Astrocyte (in vitro differentiated cells and primary cell): ENCODE measurements at regions not wholly inside any gene's neighbourhood (a gene's known extent, or its start where the extent isn't known, plus 50 kb on each side); places are given as distances from the start of the nearest gene placed in this dataset.

Experiments used
- DNase-seq: peaks from one replicate; pipeline ENCODE4 v3.0.0-alpha.2; 2010; ENCODE audit warnings: low read depth
- FAIRE-seq: peaks from 2 replicates; lab custom pipeline; 2011; peaks lifted over from hg19 to GRCh38; lab: Jason Lieb, UNC
- H2AFZ ChIP-seq: 2 replicates; pipeline ENCODE4 v1.6.0; 2012; ENCODE audit warnings: low read depth, low read length, inconsistent platforms
- H3K27ac ChIP-seq: 2 replicates; pipeline ENCODE4 v1.5.1; 2011; ENCODE audit warnings: low read depth, low read length, inconsistent platforms
- H3K27me3 ChIP-seq: 2 replicates; pipeline ENCODE4 v1.6.0; 2011; ENCODE audit warnings: low read length, inconsistent platforms; ENCODE audit not compliant: insufficient read depth
- H3K36me3 ChIP-seq: 2 replicates; pipeline ENCODE4 v1.5.1; 2011; ENCODE audit warnings: low read length, inconsistent platforms; ENCODE audit not compliant: insufficient read depth
- H3K4me1 ChIP-seq: 2 replicates; pipeline ENCODE4 v1.5.1; 2011; ENCODE audit warnings: low read length, inconsistent platforms; ENCODE audit not compliant: insufficient read depth
- H3K4me2 ChIP-seq: 2 replicates; pipeline ENCODE4 v1.6.0; 2012; ENCODE audit warnings: low read length, inconsistent platforms
- H3K4me3 ChIP-seq: 2 replicates; pipeline ENCODE4 v1.5.1; 2011; ENCODE audit warnings: low read depth, mild to moderate bottlenecking, low read length, inconsistent platforms; ENCODE audit not compliant: insufficient read depth
- H3K79me2 ChIP-seq: 2 replicates; pipeline ENCODE4 v1.6.0; 2012; ENCODE audit warnings: mild to moderate bottlenecking, low read length, inconsistent platforms; ENCODE audit not compliant: insufficient read depth
- H3K9ac ChIP-seq: 2 replicates; pipeline ENCODE4 v1.6.0; 2012; ENCODE audit warnings: mild to moderate bottlenecking, low read length, inconsistent platforms
- H3K9me3 ChIP-seq: 2 replicates; pipeline ENCODE4 v1.5.1; 2012; ENCODE audit warnings: low read depth, mild to moderate bottlenecking, low read length, inconsistent platforms; ENCODE audit not compliant: insufficient read depth
- H4K20me1 ChIP-seq: 2 replicates; pipeline ENCODE4 v1.6.0; 2012; ENCODE audit warnings: low read length, inconsistent platforms; ENCODE audit not compliant: insufficient read depth
- H3K27ac Mint-ChIP-seq: one replicate; pipeline ENCODE4 v1.8.0; 2021; ENCODE audit warnings: mild to moderate bottlenecking, mixed read lengths; ENCODE audit not compliant: unreplicated experiment
- H3K27me3 Mint-ChIP-seq: one replicate; pipeline ENCODE4 v1.8.0; 2021; ENCODE audit warnings: low read depth, mixed read lengths; ENCODE audit not compliant: unreplicated experiment
- H3K36me3 Mint-ChIP-seq: one replicate; pipeline ENCODE4 v1.8.0; 2021; ENCODE audit warnings: low read depth, mixed read lengths; ENCODE audit not compliant: unreplicated experiment
- H3K4me1 Mint-ChIP-seq: one replicate; pipeline ENCODE4 v1.8.0; 2021; ENCODE audit warnings: low read depth, mixed read lengths; ENCODE audit not compliant: unreplicated experiment
- H3K4me3 Mint-ChIP-seq: one replicate; pipeline ENCODE4 v1.8.0; 2021; ENCODE audit warnings: mild to moderate bottlenecking, moderate library complexity, mixed read lengths; ENCODE audit not compliant: unreplicated experiment
- H3K9me3 Mint-ChIP-seq: one replicate; pipeline ENCODE4 v1.8.0; 2021; ENCODE audit warnings: mild to moderate bottlenecking, mixed read lengths; ENCODE audit not compliant: unreplicated experiment
- EZH2 ChIP-seq: IDR thresholded peaks from 2 replicates; pipeline ENCODE4 v1.6.1; 2012; ENCODE audit warnings: mild to moderate bottlenecking, low read length, inconsistent platforms; ENCODE audit not compliant: insufficient read depth
- TF ChIP-seq, protein P1 (sequence below): IDR thresholded peaks from 2 replicates; pipeline ENCODE4 v1.5.1; 2011; ENCODE audit warnings: low read depth, mild to moderate bottlenecking, inconsistent platforms, low read length, moderate library complexity; ENCODE audit not compliant: insufficient read depth

DNA sequence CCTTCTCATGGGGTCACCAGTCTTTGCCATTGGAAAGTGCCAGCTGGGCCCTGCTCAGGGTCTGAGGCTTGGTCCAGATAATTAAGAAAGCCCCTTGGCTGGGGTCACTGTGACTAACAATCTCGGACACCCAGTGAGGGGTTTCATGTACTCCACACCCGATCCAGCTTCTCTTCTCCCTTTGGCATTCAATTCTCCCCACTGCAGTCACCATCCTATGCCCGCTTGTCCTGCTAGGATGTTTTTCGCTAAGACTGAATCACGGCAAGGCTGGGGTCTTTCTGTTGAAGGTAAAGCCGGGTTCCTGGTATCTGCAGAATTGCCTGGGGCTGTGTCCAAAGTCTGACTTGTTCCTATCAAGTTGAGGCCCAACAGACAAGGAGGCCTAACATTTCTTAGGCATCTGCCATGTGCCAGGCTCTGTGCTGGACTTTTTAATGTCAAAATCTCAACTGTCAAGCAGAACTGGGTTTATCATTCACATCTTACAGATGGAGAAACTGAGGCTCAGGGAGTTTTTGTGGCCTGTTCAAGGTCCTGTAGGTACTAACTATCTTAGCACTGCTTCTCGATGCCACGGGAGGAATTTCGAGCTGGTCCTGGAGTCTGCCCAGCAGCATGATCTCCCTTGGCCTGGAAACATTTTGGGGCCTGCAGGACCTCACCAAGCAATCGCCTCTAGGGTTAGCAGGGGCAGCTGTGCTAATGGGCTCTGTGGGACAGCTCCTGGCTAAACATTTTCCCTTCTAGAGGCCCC lies 142.0 kb upstream of the ALDH1B1 start:
- no peak overlapping the region for H3K4me3 Mint-ChIP-seq
- no peaks in the 10 kb centered on the region for H3K9me3 ChIP-seq
- no peaks in the 10 kb centered on the region for H3K79me2 ChIP-seq
- peaks cover 13% of the 10 kb centered on the region for H3K27me3 ChIP-seq
- peaks cover 2% of the 10 kb centered on the region for H3K36me3 Mint-ChIP-seq
- H3K27me3 Mint-ChIP-seq, result peaks cover 13% of the 10 kb centered on the region
- no peak overlapping the region for H3K27ac ChIP-seq
- DNase-seq (no peak), FAIRE-seq (no peak)
- no peaks in the 10 kb centered on the region for H3K36me3 ChIP-seq
- no peak overlapping the region for H3K9ac ChIP-seq
- no peak overlapping the region for H3K4me3 ChIP-seq
- H4K20me1 ChIP-seq, result no peaks in the 10 kb centered on the region
- H3K27ac Mint-ChIP-seq, result no peak overlapping the region
- TF ChIP-seq, protein P1, sequence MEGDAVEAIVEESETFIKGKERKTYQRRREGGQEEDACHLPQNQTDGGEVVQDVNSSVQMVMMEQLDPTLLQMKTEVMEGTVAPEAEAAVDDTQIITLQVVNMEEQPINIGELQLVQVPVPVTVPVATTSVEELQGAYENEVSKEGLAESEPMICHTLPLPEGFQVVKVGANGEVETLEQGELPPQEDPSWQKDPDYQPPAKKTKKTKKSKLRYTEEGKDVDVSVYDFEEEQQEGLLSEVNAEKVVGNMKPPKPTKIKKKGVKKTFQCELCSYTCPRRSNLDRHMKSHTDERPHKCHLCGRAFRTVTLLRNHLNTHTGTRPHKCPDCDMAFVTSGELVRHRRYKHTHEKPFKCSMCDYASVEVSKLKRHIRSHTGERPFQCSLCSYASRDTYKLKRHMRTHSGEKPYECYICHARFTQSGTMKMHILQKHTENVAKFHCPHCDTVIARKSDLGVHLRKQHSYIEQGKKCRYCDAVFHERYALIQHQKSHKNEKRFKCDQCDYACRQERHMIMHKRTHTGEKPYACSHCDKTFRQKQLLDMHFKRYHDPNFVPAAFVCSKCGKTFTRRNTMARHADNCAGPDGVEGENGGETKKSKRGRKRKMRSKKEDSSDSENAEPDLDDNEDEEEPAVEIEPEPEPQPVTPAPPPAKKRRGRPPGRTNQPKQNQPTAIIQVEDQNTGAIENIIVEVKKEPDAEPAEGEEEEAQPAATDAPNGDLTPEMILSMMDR, result no peak
- no peak overlapping the region for H3K4me2 ChIP-seq
- H2AFZ ChIP-seq, result no peak overlapping the region
- H3K9me3 Mint-ChIP-seq, result peaks cover 8% of the 10 kb centered on the region
- H3K4me1 Mint-ChIP-seq, result peaks cover 15% of the 10 kb centered on the region
- H3K4me1 ChIP-seq, result peaks cover 3% of the 10 kb centered on the region

DNA sequence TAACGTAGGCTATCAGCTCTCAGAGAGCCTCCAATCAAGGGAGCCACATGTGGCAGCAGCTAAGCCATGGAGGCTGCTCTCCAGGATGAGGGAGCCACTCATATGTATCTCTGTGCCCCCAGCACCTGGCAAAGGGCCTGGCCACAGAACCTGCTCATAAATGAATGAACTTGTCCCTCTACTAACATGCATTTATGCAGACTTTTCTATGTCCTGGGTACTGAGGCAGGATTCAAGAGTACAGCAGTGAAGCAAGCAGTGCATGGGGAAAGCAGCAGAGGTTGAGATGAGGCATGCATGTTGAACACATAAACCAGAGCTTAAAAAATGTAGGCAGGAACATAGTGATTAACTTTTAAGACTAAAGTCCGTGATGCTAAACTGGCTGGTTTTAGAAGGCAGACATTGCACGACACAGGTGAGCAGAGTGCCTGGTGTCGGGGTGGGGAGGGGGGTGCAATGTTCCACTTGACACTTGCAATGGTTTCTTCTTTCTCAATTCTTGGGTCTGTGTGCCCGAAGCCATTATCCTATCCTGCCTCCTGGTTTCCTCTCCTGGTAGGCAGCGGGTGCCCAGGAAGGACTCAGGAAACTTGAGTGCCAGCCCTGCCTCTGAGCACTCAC lies 142.8 kb upstream of the ALDH1B1 start:
- H3K79me2 ChIP-seq, result no peaks in the 10 kb centered on the region
- H3K36me3 ChIP-seq, result no peaks in the 10 kb centered on the region
- Mint-ChIP-seq H3K36me3 (peaks cover 2% of the 10 kb centered on the region), H3K4me1 (peaks cover 15% of the 10 kb centered on the region), H3K4me3 (no peak overlapping the region), H3K9me3 (peaks cover 5% of the 10 kb centered on the region), H3K27me3 (peaks cover 13% of the 10 kb centered on the region), H3K27ac (no peak overlapping the region)
- H3K27ac ChIP-seq, result no peak overlapping the region
- no peak for DNase-seq
- no peak for FAIRE-seq
- no peak overlapping the region for H3K4me3 ChIP-seq
- no peak overlapping the region for H3K9ac ChIP-seq
- no peak for TF ChIP-seq EZH2
- TF ChIP-seq, protein P1, result no peak
- no peaks in the 10 kb centered on the region for H3K9me3 ChIP-seq
- no peak overlapping the region for H3K4me2 ChIP-seq
- peaks cover 3% of the 10 kb centered on the region for H3K4me1 ChIP-seq
- peaks cover 10% of the 10 kb centered on the region for H3K27me3 ChIP-seq
- H2AFZ ChIP-seq, result no peak overlapping the region
- H4K20me1 ChIP-seq, result no peaks in the 10 kb centered on the region

DNA sequence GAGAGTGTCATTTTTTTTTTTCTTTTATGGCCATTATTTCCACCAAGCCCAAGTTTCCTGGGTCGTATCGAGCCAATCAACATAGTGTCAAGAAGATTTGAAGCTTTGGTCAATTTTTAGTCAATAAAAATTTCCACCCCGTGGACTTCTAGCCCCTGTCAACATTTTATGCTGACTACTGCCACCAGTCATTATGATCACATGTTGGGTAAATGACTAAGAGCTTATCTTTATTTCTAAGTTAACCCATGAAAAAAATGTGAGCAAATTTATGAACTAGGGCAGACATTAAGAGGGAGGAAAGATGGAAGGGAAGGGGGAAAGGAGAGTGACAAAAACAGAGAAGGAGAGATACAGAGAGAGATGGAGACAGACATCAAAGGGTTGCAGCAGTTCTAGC lies 143.5 kb upstream of the ALDH1B1 start:
- no peaks in the 10 kb centered on the region for H4K20me1 ChIP-seq
- Mint-ChIP-seq H3K27ac (no peak overlapping the region), H3K9me3 (peaks cover 5% of the 10 kb centered on the region), H3K27me3 (peaks cover 13% of the 10 kb centered on the region), H3K4me1 (peaks cover 15% of the 10 kb centered on the region), H3K4me3 (no peak overlapping the region), H3K36me3 (peaks cover 2% of the 10 kb centered on the region)
- H2AFZ ChIP-seq, result no peak overlapping the region
- DNase-seq (no peak), FAIRE-seq (no peak)
- no peak for TF ChIP-seq EZH2
- TF ChIP-seq, protein P1, result no peak
- H3K27me3 ChIP-seq, result peaks cover 7% of the 10 kb centered on the region
- H3K4me1 ChIP-seq, result peaks cover 3% of the 10 kb centered on the region
- no peak overlapping the region for H3K27ac ChIP-seq
- no peaks in the 10 kb centered on the region for H3K36me3 ChIP-seq
- H3K9me3 ChIP-seq, result no peaks in the 10 kb centered on the region
- H3K79me2 ChIP-seq, result no peaks in the 10 kb centered on the region
- H3K4me3 ChIP-seq, result no peak overlapping the region
- H3K9ac ChIP-seq, result no peak overlapping the region
- H3K4me2 ChIP-seq, result no peak overlapping the region
